Renal pelvis (tissue), 1 donor: ENCODE measurements at regions not wholly inside any gene's neighbourhood (a gene's known extent, or its start where the extent isn't known, plus 50 kb on each side); places are given as distances from the start of the nearest gene placed in this dataset.

Experiments used
- DNase-seq: peaks from one replicate; pipeline ENCODE4 v3.0.0-alpha.2; 2013

- DNase-seq = no peak
Measured at GRCh38 chrX:45771560-45772340, 571.1 kb upstream of the DIPK2B start.

GRCh38 chrX:45771114-45771513, 570.4 kb upstream of the DIPK2B start:
- DNase-seq = no peak

GRCh38 chrX:45769761-45770582, 569.3 kb upstream of the DIPK2B start:
- DNase-seq = peak; percentile 86

- no peak for DNase-seq
Measured at GRCh38 chrX:45768666-45769236, 568.1 kb upstream of the DIPK2B start.

GRCh38 chrX:45766981-45767501, 566.4 kb upstream of the DIPK2B start:
- no peak for DNase-seq

GRCh38 chrX:45765767-45766166, 565.1 kb upstream of the DIPK2B start:
- DNase-seq = no peak

- DNase-seq = no peak
Measured at GRCh38 chrX:45765281-45765680, 564.6 kb upstream of the DIPK2B start.

GRCh38 chrX:45762699-45763647, 562.3 kb upstream of the DIPK2B start:
- DNase-seq = no peak

- no peak for DNase-seq
Measured at GRCh38 chrX:45761920-45762319, 561.2 kb upstream of the DIPK2B start.

GRCh38 chrX:45760187-45760742, 559.6 kb upstream of the DIPK2B start:
- no peak for DNase-seq

- DNase-seq = no peak
Measured at GRCh38 chrX:45758738-45759397, 558.2 kb upstream of the DIPK2B start.

- DNase-seq = no peak
Measured at GRCh38 chrX:45758319-45758718, 557.6 kb upstream of the DIPK2B start.

- DNase-seq = no peak
Measured at GRCh38 chrX:45757272-45757671, 556.6 kb upstream of the DIPK2B start.

- peak; percentile 57 for DNase-seq
Measured at GRCh38 chrX:45756557-45756956, 555.9 kb upstream of the DIPK2B start.

GRCh38 chrX:45755703-45756102, 555.0 kb upstream of the DIPK2B start:
- no peak for DNase-seq

GRCh38 chrX:45751156-45751555, 550.5 kb upstream of the DIPK2B start:
- DNase-seq = no peak

- no peak for DNase-seq
Measured at GRCh38 chrX:45750639-45751038, 550.0 kb upstream of the DIPK2B start.

- no peak for DNase-seq
Measured at GRCh38 chrX:45749375-45749774, 548.7 kb upstream of the DIPK2B start.

GRCh38 chrX:45748369-45748774, 547.7 kb upstream of the DIPK2B start:
- DNase-seq = no peak

- DNase-seq = no peak
Measured at GRCh38 chrX:45747905-45748304, 547.2 kb upstream of the DIPK2B start.

GRCh38 chrX:45745479-45745878, 544.8 kb upstream of the DIPK2B start:
- no peak for DNase-seq
